A549 (cell line): ENCODE measurements at regions not wholly inside any gene's neighbourhood (a gene's known extent, or its start where the extent isn't known, plus 50 kb on each side); places are given as distances from the start of the nearest gene placed in this dataset.

Experiments used
- CTCF ChIP-seq: fragments of >200 bp; sonication (Bioruptor Twin); formaldehyde crosslinking; IDR thresholded peaks from 3 replicates; pipeline ENCODE4 v1.5.1; 2016
- POLR2A ChIP-seq: IDR thresholded peaks from 2 replicates; pipeline ENCODE4 v1.6.1; 2012; ENCODE audit warnings: mild to moderate bottlenecking, low read length

- TF ChIP-seq CTCF = no peak
- no peak for TF ChIP-seq POLR2A
Observed at GRCh38 chr14:87643005-87643404, 350.0 kb downstream of the GALC start.
